ENCODE measurements at regions not wholly inside any gene's neighbourhood (a gene's known extent, or its start where the extent isn't known, plus 50 kb on each side); places are given as distances from the start of the nearest gene placed in this dataset.
A peak's percentile ranks its signal among the peaks of the same experiment; 100 is the strongest.

GRCh38 chr10:2980791-2981360, 86.5 kb upstream of the PFKP start:
- DNase-seq = no peak

GRCh38 chr10:2980116-2980515, 87.2 kb upstream of the PFKP start:
- no peak for DNase-seq

GRCh38 chr10:2979306-2979705, 88.0 kb upstream of the PFKP start:
- no peak for DNase-seq

DNA sequence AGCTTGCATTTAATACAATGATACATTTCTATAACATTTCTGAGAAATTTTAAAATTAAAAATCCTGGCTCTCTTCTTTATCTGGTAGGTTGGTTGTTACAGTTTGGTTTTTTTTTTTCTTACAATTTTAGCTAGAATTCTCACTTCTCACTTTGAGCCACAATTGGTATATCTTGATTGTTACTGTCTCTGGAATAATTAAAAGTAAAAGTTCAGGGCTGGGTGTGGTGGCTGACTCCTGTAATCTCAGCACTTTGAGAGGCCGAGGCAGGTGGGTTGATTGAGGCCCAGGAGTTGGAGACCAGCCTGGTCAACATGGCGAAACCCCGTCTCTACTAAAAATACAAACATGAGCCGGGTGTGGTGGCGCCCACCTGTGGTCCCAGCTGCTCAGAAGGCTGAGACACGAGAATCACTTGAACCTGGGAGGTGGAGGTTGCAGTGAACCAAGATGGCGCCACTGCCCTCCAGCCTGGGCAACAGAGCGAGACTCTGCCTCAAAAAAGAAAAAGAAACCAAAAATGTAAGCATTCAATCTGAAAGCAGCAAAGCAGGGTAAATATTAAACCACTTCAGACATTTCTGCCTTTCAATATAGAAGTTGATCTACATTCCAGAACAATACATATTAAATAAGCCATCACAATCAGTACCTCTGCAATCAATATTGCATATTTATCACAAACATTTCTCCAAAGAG, 88.6 kb upstream of the PFKP start:
- no peak for DNase-seq

DNA sequence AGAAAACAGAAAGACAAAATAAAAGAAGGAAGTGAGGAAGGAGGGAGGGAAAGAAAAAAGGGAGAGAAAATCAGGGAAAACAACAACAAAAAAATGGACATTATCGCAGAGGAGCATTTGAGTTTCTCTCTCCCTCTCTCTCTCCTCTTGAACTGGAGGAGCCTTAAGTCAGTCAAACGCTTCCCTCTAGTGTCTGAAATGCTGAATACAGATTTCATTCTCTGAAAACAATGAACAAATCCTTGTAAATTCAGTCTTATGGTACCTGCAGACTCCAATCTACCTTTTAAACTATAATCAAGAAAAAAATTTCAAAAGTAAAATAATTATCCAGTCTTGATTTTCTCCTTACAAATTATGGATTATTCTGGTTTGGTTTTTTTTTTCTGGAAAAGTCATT, 89.2 kb upstream of the PFKP start:
- DNase-seq = no peak

GRCh38 chr10:2974503-2975207, 92.7 kb upstream of the PFKP start:
- DNase-seq = no peak

DNA sequence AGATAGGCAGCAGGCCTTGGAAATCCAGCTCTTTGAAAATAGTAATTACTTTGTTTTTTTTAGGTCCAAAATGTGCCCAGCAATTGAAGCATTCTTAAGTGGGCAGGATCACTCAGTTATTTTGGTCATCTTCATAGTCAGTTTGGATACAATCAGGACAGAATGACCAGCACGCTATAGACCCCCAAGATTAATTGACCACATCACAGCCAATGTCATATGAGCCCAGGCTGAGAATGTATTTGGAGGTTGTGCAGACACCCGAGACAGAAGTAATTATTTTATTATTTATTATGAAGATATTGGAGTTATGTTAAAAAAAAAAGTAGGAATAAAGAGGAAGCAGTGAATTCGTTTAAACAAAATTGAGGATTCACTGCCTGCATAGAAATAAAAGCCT, 93.3 kb upstream of the PFKP start:
- no peak for DNase-seq

- DNase-seq = no peak
These were observed 94.5 kb upstream of the PFKP start for GRCh38 chr10:2972810-2973209.

DNA sequence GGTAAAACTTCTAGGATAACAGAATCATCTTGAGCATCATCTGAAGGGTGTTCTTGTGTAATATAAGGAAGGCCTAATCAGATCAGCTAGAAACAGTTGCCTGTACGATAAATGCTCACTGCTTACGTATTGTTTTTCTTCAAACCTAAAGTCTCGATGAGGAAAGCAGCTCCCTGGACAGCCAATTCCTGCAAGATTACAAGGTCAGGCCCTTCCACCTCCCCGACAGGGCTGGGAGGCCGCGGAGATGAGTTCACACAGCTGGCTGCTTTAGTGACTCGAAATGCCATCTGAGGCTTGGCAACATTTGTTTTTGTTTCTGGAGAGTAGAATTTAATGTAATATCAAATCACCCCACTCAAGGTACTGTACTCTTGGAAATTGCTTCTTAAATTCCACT, 95.1 kb upstream of the PFKP start:
- DNase-seq = no peak

DNA sequence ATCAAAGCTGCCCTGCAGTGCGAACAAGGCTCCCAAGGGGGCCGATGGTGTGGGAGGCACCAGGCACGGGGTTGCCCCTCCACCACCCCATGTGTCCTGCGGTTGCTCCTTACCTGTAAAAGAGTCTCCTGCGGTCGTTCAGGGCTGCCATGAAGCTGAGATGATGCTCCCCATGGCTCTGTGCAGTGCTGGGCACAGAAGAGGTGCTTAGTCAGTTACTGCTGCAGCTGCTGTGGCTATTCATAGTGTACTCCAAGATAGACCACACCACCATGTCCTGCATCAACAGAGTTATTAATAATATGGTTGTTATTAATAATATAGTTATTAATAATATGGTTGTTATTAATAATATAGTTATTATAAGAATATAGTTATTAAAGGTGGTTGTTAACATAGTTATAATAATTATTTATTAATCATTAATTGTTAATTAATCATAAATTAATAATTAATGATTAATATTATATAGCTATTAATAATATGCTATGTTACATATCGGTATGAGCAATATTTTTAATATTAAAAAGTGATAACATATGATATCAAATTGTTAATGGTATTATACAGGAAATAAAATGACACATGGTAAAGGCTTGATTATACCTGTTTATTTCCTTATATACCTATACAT, 97.0 kb upstream of the PFKP start:
- no peak for DNase-seq

- no peak for DNase-seq
These were observed 98.8 kb upstream of the PFKP start for GRCh38 chr10:2968401-2969058.

- no peak for DNase-seq
These were observed 101.2 kb upstream of the PFKP start for GRCh38 chr10:2966134-2966533.

DNA sequence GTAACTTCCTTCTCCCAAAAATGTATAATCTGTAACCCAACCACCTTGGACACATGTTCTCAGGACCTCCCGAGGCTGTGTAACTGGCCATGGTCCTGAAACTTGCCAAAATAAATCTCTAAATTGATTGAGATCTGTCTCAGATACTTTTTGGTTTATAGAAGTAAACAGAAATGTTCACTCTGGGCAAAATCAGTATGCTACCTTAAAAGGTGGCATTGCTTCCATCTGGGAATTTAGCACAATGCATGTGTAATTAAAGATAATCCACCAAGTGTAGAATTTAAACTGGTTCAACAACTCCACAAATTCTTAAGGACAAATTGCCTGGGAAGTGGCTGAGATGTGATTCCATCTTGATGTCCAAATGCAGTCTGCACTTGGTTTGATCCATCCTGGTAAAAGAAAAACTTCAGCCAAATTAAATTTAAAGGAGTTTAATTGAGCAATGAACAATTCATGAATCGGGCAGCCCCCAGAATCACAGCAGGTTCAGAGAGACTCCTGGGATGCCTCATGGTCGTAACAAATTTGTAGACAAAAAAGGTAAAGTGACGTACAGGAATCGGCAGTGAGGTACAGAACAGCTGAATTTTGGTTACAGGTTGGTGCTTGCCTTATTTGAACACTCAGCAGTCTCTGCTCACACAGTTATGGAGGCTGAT, 102.6 kb upstream of the PFKP start:
- DNase-seq = no peak

- DNase-seq = no peak
These were observed 103.3 kb upstream of the PFKP start for GRCh38 chr10:2963889-2964631.

DNA sequence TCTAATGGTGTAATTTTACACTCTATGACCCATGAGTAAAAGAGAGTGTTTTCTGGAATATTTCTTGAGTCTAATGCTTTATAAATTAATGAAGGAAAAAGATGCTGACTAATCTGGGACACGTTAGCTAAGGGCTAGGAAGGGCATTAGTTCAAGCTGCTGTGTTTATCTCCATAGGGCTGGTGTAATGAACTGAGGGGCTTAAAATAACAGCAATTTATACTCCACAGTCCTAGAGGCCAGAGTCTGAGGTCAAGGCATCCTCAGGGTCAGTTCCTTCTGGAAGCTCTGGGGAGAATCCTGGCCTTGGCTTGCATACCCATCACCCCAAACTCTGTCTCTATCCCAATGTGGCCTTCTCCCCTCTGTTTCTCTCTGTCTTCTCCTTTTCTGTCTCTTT, 105.2 kb upstream of the PFKP start:
- no peak for DNase-seq

DNA sequence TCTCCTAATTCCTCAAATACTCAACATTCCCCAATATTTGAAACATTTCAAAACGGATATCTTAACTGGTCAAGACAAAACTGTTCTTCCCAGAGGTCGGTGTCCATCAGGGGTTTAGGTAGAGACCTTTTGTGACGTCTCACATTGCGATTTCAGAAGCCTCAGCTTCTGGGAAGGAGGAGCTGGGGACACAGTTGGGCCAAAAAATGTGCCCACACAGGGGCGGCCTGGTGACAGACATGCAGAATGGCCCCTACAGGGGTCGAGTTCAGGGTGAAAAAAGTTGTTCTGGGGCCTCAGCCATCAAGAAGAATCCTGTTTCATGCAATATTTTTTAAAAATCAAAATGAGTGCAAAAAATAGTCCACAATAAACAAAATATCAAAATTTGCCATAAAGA, 108.7 kb upstream of the PFKP start:
- no peak for DNase-seq

GRCh38 chr10:2957785-2958184, 109.6 kb upstream of the PFKP start:
- DNase-seq = no peak

DNA sequence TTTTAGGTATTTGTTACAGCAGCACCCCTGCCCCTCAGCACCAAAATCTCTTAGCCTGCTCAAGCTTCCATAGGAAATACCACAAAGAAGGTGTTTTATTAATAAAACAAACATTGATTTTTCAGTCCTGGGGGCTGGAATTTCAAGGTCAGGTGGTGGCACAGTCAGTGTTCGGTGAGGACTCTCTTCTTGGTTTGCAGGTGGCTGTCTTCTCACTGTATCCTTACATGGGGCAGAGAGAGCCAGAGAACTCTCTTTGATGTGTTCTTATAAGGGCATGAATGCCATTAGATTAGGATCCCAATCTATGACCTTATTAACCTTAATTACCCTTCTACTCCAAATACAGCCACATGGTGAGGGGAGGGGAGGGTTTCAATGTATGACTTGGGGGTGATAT, 112.3 kb upstream of the PFKP start:
- no peak for DNase-seq

GRCh38 chr10:2953495-2953894, 113.9 kb upstream of the PFKP start:
- no peak for DNase-seq

DNA sequence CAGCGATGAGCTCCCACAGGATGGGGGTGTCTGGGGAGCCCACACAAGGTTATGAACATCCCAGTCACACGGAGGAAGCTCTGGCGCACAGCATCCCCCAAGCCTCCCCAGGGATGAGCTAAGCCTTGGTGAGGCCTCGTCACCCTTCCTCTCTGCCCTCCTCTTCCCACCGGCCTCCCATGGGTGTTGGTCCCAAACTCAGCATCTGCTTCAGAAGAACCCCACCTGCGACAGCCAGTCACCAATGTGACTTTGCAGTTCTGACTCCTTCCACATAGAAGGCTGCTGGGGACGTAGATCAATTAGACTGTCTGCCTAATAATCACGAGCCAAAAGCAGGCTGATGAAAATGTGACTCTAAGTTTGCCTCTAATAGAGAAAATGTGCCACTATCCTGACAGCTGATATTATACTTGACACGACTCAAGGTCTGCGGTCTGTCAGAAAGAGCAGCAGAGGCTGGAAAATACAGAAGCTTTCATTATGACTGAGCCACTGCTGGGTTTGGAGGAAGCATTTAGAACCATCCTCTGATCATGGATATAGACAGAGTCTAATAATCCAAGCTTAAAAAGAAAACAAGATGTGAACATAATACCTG, 116.0 kb upstream of the PFKP start:
- DNase-seq = no peak

DNA sequence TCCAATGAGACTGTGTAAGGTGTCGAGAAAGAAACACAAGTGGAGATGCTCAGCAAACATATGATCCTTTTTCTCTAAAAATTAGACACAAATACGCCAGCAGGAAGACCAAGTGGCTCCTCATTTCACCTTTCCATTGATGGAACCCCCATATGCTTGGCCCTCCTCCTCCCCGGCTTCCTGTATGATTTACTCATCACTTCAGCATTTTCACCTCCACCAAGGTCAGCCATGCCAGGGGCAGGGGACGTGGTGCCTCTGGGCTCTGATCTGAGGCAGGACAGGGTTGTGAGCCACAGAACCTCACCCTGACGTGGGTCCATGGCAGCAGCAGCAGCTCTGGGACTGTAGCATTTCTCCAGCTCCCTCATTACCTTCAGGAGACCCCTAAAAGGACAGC, 116.8 kb upstream of the PFKP start:
- no peak for DNase-seq

DNA sequence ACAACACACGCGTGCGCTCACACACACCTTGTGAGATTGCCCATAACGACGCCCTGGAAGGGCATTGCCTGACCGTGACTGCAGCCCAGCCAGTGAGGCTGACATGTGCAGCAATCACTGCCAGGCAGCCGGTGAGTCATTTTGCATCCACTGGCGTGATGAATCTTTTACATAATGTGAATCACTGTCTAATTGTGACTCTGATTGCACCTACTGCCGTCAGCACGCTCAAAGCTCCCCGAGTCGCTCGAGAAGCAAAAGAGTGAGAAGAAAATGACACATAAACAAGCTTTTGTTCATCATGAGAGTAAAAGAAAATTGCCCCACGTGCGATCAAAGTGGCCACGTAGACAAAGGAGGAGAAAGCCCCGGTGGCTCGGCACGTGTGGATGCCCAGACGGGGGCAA, 117.4 kb upstream of the PFKP start:
- peak; percentile 38 for DNase-seq

Measured in stimulated activated CD4-positive, alpha-beta T cell treated with anti-CD3 and anti-CD28 coated beads, Interleukin-12 subunit alpha, Interleukin-12 subunit beta, amount 100 ng/mL, for 4 hours (primary cell).